RWPE1 (cell line): ENCODE measurements at regions not wholly inside any gene's neighbourhood (a gene's known extent, or its start where the extent isn't known, plus 50 kb on each side); places are given as distances from the start of the nearest gene placed in this dataset.
"Not testable (repeated sequence)": the region's sequence is repeated elsewhere in the genome, so short reads cannot be mapped to it uniquely, and the experiment has no call there.

ENCODE experiments used
- CTCF ChIA-PET: fragments of 350-600 bp; sonication (Branson Sonifier 250); formaldehyde crosslinking; extraction: SDS; loops from one replicate; lab custom pipeline; 2021; lab: Yijun Ruan, JAX
- POLR2A ChIA-PET: fragments of 400-600 bp; formaldehyde crosslinking; extraction: SDS; loops from one replicate; lab custom pipeline; 2020; ENCODE audit warnings: antibody characterized with exemption; ENCODE audit not compliant: low non-redundant PET; lab: Yijun Ruan, JAX
- DNase-seq: peaks from one replicate; pipeline ENCODE4 v3.0.0; 2012; ENCODE audit warnings: low spot score
- H3K27ac ChIP-seq: fragments of 450-650 bp; 2 replicates; pipeline ENCODE4 v1.5.1; 2017
- TF ChIP-seq, protein P1 (sequence below): fragments of 450-650 bp; conservative IDR thresholded peaks from 2 replicates; pipeline ENCODE4 v1.5.1; 2017; ENCODE audit warnings: low read depth, mild to moderate bottlenecking

GRCh38 chr4:116537828-116538227, 547.5 kb downstream of the TRAM1L1 start:
- TF ChIP-seq, protein P1, sequence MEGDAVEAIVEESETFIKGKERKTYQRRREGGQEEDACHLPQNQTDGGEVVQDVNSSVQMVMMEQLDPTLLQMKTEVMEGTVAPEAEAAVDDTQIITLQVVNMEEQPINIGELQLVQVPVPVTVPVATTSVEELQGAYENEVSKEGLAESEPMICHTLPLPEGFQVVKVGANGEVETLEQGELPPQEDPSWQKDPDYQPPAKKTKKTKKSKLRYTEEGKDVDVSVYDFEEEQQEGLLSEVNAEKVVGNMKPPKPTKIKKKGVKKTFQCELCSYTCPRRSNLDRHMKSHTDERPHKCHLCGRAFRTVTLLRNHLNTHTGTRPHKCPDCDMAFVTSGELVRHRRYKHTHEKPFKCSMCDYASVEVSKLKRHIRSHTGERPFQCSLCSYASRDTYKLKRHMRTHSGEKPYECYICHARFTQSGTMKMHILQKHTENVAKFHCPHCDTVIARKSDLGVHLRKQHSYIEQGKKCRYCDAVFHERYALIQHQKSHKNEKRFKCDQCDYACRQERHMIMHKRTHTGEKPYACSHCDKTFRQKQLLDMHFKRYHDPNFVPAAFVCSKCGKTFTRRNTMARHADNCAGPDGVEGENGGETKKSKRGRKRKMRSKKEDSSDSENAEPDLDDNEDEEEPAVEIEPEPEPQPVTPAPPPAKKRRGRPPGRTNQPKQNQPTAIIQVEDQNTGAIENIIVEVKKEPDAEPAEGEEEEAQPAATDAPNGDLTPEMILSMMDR: no peak
- no peak overlapping the region for H3K27ac ChIP-seq
- ChIA-PET POLR2A (no interaction called here), CTCF (interaction anchor here (0.6 kb wide), 1 partner anchor 138 kb away, joined by 3 read pairs; no protein-coding TSS in a partner anchor)
- DNase-seq: no peak

- H3K27ac ChIP-seq, CTCF ChIA-PET, POLR2A ChIA-PET, DNase-seq: not testable (repeated sequence)
These were observed 549.4 kb downstream of the TRAM1L1 start for GRCh38 chr4:116536024-116536423.

DNA sequence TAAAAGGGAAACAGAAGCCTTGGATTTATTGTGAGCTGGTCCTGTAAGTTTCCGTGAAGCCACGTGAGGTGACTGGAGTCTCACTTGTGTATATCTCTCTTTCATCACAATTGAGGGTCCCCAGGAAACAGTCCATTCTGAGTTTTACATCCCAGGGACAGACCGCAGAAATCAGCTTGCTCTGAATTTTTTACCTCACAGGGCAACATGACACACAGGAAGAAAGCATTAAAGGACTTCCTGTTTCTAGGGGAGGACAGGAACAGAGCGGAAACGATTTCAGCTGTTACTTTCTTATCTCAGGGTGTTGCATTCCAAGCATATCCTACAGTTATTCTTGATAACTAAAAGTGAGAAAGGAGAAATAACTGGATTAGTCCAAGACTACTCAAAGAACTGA, 553.5 kb downstream of the TRAM1L1 start:
- TF ChIP-seq, protein P1: no peak
- CTCF ChIA-PET: no interaction called here
- no peak for DNase-seq
- H3K27ac ChIP-seq: no peak overlapping the region
- POLR2A ChIA-PET: no interaction called here

- POLR2A ChIA-PET: no interaction called here
These were observed 554.4 kb downstream of the TRAM1L1 start for GRCh38 chr4:116531026-116531425.

GRCh38 chr4:116530048-116530447, 555.3 kb downstream of the TRAM1L1 start:
- no peak for DNase-seq
- no peak overlapping the region for H3K27ac ChIP-seq
- TF ChIP-seq, protein P1: no peak
- CTCF ChIA-PET: interaction anchor here (0.6 kb wide), 1 partner anchor 16 kb away, joined by 3 read pairs; no protein-coding TSS in a partner anchor
- POLR2A ChIA-PET: no interaction called here

More at GRCh38 chr4:116531026-116531425, 554.4 kb downstream of the TRAM1L1 start:
- no peak overlapping the region for H3K27ac ChIP-seq
- no peak for DNase-seq
- TF ChIP-seq, protein P1: no peak
- CTCF ChIA-PET: no interaction called here

- ChIA-PET POLR2A (no interaction called here), CTCF (no interaction called here)
- DNase-seq: no peak
- H3K27ac ChIP-seq: no peak overlapping the region
- TF ChIP-seq, protein P1: no peak
These were observed 556.2 kb downstream of the TRAM1L1 start for GRCh38 chr4:116529129-116529528.

GRCh38 chr4:116522922-116523321, 562.5 kb downstream of the TRAM1L1 start:
- POLR2A ChIA-PET: no interaction called here
- TF ChIP-seq, protein P1: no peak
- CTCF ChIA-PET: no interaction called here
- no peak for DNase-seq
- no peak overlapping the region for H3K27ac ChIP-seq
